ENCODE measurements at regions not wholly inside any gene's neighbourhood (a gene's known extent, or its start where the extent isn't known, plus 50 kb on each side); places are given as distances from the start of the nearest gene placed in this dataset.

DNA sequence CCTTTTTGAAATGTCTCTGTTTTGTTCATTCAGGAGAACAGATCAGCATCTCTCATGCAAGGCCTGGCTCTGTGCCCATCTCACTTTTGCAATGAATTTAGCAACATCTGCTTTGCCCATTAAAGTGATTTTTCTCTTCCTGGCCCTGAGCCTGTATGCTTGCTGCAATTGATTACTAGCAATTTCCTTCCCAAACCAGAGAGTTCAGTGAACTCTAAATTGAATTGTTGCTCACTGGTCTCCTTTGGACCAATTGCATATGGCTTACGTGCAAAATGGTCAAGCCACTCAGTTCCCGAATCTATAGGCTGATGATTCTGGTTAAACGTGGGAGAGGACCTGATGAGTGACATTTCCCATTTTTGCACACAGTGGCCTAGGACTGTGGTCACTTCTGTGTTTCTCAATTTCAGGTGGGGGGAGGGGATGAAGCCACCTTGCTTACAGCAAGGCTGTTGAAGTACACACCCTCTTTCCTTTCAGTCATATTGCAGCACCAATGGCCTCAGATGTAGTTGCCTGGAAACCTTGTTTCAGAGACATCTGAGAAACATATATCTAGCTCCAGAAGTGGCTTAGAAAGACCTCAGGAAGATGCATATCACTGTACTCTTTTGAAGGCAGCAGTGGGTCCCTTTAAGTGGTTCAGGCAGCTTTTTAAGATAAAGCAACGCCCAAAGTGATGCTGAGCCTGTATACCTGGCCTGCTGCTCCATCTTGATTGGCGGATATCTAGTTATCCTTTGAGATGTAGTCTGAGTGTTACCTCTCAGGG lies 201.4 kb downstream of the PTEN start:
- TF ChIP-seq FOXM1 (IDR thresholded peaks at IDR 0.05; ENCODE audit: borderline replicate concordance, low read depth) (no peak), TAF1 (IDR thresholded peaks at IDR 0.05; ENCODE audit: low read depth) (no peak)

DNA sequence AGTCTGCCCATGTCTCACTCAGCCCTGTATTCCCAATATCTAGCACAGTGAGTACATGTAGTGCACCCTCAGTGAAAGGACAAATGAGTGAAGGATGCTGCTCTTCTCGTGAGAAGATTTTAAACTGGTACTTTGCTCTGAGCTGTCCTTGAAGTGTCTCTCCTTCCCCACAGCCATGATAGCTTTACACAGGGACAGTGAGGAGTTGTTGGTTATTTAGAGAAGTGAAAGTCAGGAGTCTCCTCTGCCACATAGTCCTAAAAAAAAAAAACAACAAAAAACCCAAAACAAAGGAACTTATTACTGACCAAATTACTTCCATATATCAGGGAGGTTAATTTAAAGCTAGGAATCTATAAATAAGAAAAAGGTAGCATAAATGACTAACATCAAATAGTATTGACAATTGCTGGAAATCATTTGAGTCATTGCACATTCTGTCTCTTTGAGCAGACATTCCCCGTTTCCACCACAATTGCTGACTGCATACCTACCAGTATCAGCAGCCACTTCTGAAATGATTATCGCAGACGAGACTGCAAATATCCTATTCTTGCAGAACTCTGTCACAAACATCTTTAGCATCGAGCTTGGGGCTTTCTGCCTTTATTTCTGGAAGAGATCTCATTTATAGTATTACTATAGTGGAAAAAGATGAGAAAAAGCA lies 202.1 kb downstream of the PTEN start:
- no peak for TF ChIP-seq CEBPB (IDR thresholded peaks at IDR 0.05)
- TF ChIP-seq TEAD4 (IDR thresholded peaks at IDR 0.05): no peak
- TF ChIP-seq CREB1 (IDR thresholded peaks at IDR 0.05; ENCODE audit: low read depth): no peak
- TF ChIP-seq, protein P1, sequence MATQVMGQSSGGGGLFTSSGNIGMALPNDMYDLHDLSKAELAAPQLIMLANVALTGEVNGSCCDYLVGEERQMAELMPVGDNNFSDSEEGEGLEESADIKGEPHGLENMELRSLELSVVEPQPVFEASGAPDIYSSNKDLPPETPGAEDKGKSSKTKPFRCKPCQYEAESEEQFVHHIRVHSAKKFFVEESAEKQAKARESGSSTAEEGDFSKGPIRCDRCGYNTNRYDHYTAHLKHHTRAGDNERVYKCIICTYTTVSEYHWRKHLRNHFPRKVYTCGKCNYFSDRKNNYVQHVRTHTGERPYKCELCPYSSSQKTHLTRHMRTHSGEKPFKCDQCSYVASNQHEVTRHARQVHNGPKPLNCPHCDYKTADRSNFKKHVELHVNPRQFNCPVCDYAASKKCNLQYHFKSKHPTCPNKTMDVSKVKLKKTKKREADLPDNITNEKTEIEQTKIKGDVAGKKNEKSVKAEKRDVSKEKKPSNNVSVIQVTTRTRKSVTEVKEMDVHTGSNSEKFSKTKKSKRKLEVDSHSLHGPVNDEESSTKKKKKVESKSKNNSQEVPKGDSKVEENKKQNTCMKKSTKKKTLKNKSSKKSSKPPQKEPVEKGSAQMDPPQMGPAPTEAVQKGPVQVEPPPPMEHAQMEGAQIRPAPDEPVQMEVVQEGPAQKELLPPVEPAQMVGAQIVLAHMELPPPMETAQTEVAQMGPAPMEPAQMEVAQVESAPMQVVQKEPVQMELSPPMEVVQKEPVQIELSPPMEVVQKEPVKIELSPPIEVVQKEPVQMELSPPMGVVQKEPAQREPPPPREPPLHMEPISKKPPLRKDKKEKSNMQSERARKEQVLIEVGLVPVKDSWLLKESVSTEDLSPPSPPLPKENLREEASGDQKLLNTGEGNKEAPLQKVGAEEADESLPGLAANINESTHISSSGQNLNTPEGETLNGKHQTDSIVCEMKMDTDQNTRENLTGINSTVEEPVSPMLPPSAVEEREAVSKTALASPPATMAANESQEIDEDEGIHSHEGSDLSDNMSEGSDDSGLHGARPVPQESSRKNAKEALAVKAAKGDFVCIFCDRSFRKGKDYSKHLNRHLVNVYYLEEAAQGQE (IDR thresholded peaks at IDR 0.05; ENCODE audit: low read depth): no peak
- TF ChIP-seq ZBTB7A (IDR thresholded peaks at IDR 0.05; ENCODE audit: low read depth): no peak
- TF ChIP-seq TAF1 (IDR thresholded peaks at IDR 0.05; ENCODE audit: low read depth): no peak
- TF ChIP-seq, protein P2, sequence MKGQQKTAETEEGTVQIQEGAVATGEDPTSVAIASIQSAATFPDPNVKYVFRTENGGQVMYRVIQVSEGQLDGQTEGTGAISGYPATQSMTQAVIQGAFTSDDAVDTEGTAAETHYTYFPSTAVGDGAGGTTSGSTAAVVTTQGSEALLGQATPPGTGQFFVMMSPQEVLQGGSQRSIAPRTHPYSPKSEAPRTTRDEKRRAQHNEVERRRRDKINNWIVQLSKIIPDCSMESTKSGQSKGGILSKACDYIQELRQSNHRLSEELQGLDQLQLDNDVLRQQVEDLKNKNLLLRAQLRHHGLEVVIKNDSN (IDR thresholded peaks at IDR 0.05): no peak
- TF ChIP-seq YY1 (IDR thresholded peaks at IDR 0.05; ENCODE audit: low read depth): no peak
- no peak for TF ChIP-seq TCF12 (IDR thresholded peaks at IDR 0.05; ENCODE audit: low read depth)
- TF ChIP-seq, protein P3, sequence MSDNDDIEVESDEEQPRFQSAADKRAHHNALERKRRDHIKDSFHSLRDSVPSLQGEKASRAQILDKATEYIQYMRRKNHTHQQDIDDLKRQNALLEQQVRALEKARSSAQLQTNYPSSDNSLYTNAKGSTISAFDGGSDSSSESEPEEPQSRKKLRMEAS (IDR thresholded peaks at IDR 0.05): no peak
- no peak for TF ChIP-seq RAD21 (IDR thresholded peaks at IDR 0.05; ENCODE audit: low read depth)
- TF ChIP-seq EGR1 (IDR thresholded peaks at IDR 0.05): no peak
- no peak for TF ChIP-seq NFIC (IDR thresholded peaks at IDR 0.05)
- TF ChIP-seq EP300 (IDR thresholded peaks at IDR 0.05; ENCODE audit: borderline replicate concordance): no peak
- no peak for TF ChIP-seq FOXM1 (IDR thresholded peaks at IDR 0.05; ENCODE audit: borderline replicate concordance, low read depth)

DNA sequence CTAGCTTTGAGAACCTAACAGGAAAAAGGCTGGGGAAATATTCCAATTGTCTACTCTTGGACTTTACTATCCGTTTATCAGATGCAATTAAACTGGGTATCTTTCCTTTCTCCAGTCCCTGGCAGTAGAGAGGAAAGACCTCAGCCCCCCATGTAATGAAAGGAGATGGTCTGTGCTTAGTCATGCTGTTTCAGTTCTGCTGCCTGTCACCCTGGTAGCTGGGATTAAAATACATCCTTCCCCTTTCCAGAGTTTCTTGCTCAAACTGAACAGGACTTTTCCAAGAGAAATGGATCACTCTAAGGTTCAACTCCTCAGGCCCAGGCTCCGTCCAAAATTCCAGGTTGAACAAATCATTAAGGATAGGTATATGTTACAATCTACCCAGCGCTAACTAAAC lies 202.9 kb downstream of the PTEN start:
- TF ChIP-seq EP300 (IDR thresholded peaks at IDR 0.05; ENCODE audit: borderline replicate concordance): no peak
- TF ChIP-seq, protein P2 (IDR thresholded peaks at IDR 0.05): no peak
- TF ChIP-seq, protein P3 (IDR thresholded peaks at IDR 0.05): no peak
- TF ChIP-seq CREB1 (IDR thresholded peaks at IDR 0.05; ENCODE audit: low read depth): no peak
- no peak for TF ChIP-seq TEAD4 (IDR thresholded peaks at IDR 0.05)
- TF ChIP-seq NFIC (IDR thresholded peaks at IDR 0.05): no peak
- no peak for TF ChIP-seq CEBPB (IDR thresholded peaks at IDR 0.05)
- TF ChIP-seq TAF1 (IDR thresholded peaks at IDR 0.05; ENCODE audit: low read depth): no peak
- TF ChIP-seq, protein P1 (IDR thresholded peaks at IDR 0.05; ENCODE audit: low read depth): no peak
- no peak for TF ChIP-seq EGR1 (IDR thresholded peaks at IDR 0.05)
- TF ChIP-seq RAD21 (IDR thresholded peaks at IDR 0.05; ENCODE audit: low read depth): no peak
- TF ChIP-seq TCF12 (IDR thresholded peaks at IDR 0.05; ENCODE audit: low read depth): no peak
- no peak for TF ChIP-seq FOXM1 (IDR thresholded peaks at IDR 0.05; ENCODE audit: borderline replicate concordance, low read depth)
- TF ChIP-seq ZBTB7A (IDR thresholded peaks at IDR 0.05; ENCODE audit: low read depth): no peak
- TF ChIP-seq YY1 (IDR thresholded peaks at IDR 0.05; ENCODE audit: low read depth): no peak

DNA sequence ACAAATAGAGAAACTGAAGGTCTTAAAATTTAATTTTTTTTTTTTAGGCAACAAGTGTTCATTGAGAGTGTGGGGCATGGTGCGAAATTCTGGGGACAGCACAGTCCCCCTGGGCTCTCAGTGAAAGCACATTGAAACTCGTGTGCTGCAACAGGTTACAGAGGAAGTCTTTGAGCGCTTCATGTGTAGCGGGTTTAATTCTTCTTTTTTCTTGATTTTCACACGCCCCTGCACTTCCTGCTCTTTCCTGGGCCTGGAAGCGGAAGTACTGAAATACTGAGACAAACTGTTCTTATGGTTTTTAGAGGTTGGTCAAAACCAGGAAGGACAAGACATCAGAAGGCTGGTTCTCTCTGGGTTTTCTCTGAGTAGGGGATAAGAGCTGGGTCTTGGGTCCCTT lies 203.5 kb downstream of the PTEN start:
- TF ChIP-seq ZBTB7A (IDR thresholded peaks at IDR 0.05; ENCODE audit: low read depth): no peak
- no peak for TF ChIP-seq NFIC (IDR thresholded peaks at IDR 0.05)
- TF ChIP-seq CEBPB (IDR thresholded peaks at IDR 0.05): no peak
- no peak for TF ChIP-seq TEAD4 (IDR thresholded peaks at IDR 0.05)

DNA sequence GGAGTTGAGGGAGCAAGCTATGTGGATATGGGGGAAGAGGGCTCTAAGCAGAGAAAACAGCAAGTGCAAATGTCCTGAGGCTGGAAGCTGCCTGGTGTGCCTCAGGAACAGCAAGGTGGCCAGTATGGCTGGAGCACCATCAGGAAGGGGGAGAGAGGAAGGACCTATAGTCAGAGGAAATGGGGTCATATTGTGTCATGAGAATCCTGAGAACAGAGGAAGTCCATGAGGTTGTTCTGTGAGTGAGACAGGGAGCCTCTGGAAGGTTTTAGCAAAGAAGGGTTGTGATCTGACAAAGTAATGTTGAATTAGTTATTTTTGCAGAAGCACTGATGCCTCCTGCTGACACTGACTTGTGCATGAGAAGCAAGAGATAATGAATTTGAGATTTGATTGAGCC lies 204.3 kb downstream of the PTEN start:
- TF ChIP-seq YY1 (IDR thresholded peaks at IDR 0.05; ENCODE audit: low read depth) (no peak), TCF12 (IDR thresholded peaks at IDR 0.05; ENCODE audit: low read depth) (no peak)
- TF ChIP-seq, protein P2 (IDR thresholded peaks at IDR 0.05): no peak

Data from Ishikawa (cell line).